Stomach smooth muscle (tissue), 2 donors: ENCODE measurements at regions not wholly inside any gene's neighbourhood (a gene's known extent, or its start where the extent isn't known, plus 50 kb on each side); places are given as distances from the start of the nearest gene placed in this dataset.

ENCODE experiments used
- H3K27ac ChIP-seq: one replicate; pipeline ENCODE4 v1.7.0; 2013; ENCODE audit warnings: mild to moderate bottlenecking, low read length, inconsistent platforms
- H3K27me3 ChIP-seq, 2 donors: one replicate each; pipeline ENCODE4 v1.7.0; 2013; ENCODE audit warnings: low read length in 2 of 2; ENCODE audit not compliant: insufficient read depth in 2 of 2, control insufficient read depth in 1 of 2
- H3K36me3 ChIP-seq, 2 donors: one replicate each; pipeline ENCODE4 v1.7.0; 2013; ENCODE audit warnings: low read length in 2 of 2; ENCODE audit not compliant: control insufficient read depth in 2 of 2, insufficient read depth in 2 of 2
- H3K4me1 ChIP-seq: one replicate; pipeline ENCODE4 v1.7.0; 2013; ENCODE audit warnings: low read length; ENCODE audit not compliant: control insufficient read depth, insufficient read depth
- H3K4me3 ChIP-seq, 2 donors: one replicate each; pipeline ENCODE4 v1.7.0; 2013; ENCODE audit warnings: low read length in 2 of 2
- H3K9ac ChIP-seq, 2 donors: one replicate each; pipeline ENCODE4 v1.7.0; 2013; ENCODE audit warnings: low read length in 2 of 2, mild to moderate bottlenecking in 1 of 2
- H3K9me3 ChIP-seq, 2 donors: one replicate each; pipeline ENCODE4 v1.7.0; 2013; ENCODE audit warnings: low read length in 2 of 2; ENCODE audit not compliant: control insufficient read depth in 2 of 2
- donor health status: healthy.
- donor health status: Pancreatic carcinoma.

DNA sequence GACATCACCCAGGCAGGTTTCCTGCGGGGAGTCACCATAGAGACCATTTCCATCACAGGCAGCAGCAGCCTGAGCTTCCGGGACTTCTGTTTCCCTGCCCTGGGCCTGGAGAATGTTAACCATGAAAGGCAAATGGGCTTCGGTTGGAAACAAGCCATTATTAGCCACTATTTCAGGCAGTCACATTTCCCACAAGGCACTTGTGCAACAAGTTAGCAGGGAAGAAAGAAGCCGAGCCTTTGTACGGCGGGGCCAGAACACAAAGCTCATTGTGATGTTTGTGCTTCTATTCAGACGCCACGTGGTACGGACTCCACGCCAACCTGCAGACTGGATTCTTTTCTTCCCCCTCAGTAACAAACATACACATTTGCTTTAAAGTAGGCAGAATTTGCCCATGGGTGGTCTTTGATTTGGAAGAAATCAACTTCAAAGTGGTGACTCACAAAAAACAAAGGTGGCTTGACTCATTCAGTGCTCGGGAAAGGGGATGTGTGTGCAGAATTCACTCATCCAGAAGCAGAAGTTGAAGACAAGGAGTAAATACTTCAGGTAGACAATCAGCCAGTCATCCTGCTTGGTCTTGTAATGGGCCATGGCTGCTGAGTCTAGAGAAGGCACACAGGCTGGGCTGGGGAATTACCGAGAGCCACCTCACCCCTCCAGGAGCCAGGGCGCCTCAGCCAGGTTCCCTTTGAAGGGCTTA, 154.2 kb upstream of the PRMT8 start:
- H3K27ac ChIP-seq: peak overlapping the region; percentile 84
- no peak overlapping the region for H3K9ac ChIP-seq
- H3K4me3 ChIP-seq: peak overlapping the region in 1 of 2 donors; percentile 8
- H3K27me3 ChIP-seq: peaks cover 0 to 2% of the 10 kb centered on the region in 2 donors
- H3K9me3 ChIP-seq: no peaks in the 10 kb centered on the region
- no peaks in the 10 kb centered on the region for H3K36me3 ChIP-seq
- peaks cover 25% of the 10 kb centered on the region for H3K4me1 ChIP-seq

DNA sequence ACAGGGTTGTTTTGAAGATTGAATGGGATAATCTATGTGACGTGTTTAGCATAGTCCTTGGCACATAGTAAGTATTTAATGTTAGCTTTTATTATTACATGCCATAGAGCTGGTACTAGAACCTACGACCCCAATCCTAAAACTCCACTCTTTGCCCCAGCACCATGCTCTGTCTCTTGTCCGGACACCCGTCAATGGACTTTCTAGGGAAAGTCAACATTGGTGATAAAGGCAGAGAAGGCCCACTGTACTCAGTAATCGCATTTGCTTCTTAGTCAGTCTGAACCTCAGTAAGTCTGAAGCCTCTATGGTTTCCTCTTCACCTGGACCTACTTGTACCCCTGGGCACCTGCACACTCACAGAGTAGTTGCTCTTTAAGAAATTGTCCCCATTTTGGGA, 153.1 kb upstream of the PRMT8 start:
- Histone ChIP-seq H3K27me3 (peaks cover 0 to 7% of the 10 kb centered on the region in 2 donors), H3K4me3 (no peak overlapping the region), H3K9ac (no peak overlapping the region), H3K36me3 (no peaks in the 10 kb centered on the region), H3K9me3 (no peaks in the 10 kb centered on the region), H3K27ac (no peak overlapping the region), H3K4me1 (peaks cover 32% of the 10 kb centered on the region)

DNA sequence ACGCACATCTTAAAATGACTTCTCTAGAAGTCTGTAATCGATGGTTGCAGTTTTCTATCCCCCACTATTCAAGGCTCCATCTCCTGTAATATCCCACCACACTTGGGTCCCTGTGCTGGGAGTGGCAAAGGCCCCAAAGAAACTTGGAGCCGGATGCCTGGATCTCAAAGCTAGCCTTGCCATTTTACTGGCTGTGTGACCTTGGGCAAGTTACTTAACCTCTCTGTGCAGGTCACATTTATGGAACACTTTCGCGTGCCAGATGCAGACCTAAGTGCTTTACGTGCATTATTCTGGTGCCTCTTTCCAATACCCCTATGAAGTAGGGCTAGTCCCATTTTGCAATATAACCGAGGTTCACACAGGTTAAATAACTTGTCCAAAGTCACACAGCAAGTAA, 151.8 kb upstream of the PRMT8 start:
- no peak overlapping the region for H3K9ac ChIP-seq
- no peaks in the 10 kb centered on the region for H3K36me3 ChIP-seq
- no peak overlapping the region for H3K27ac ChIP-seq
- peaks cover 0 to 7% of the 10 kb centered on the region in 2 donors for H3K27me3 ChIP-seq
- H3K4me1 ChIP-seq: peaks cover 29% of the 10 kb centered on the region
- H3K9me3 ChIP-seq: no peaks in the 10 kb centered on the region
- no peak overlapping the region for H3K4me3 ChIP-seq

DNA sequence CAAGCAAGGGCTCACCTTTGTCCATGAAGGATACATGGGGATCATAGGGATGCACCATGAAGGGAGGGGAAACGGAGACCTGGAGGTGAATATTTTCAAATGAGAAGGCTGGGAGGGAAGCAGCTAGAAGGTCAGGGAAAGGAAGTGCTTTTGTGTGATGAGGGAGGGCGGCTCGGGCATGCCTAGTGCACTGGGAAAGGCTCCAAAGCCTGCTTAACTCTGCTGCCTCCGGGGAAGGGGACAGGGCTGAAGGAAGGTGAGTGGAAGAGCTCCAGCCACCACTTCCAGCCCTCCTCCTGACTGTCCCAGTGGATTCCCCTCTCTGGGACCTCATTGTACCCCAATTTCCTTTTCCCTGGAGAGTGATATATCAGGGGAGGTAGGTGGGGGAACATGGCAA, 149.4 kb upstream of the PRMT8 start:
- no peak overlapping the region for H3K9ac ChIP-seq
- peaks cover 22% of the 10 kb centered on the region for H3K4me1 ChIP-seq
- no peak overlapping the region for H3K27ac ChIP-seq
- no peak overlapping the region for H3K4me3 ChIP-seq
- no peaks in the 10 kb centered on the region for H3K9me3 ChIP-seq
- H3K27me3 ChIP-seq: peaks cover 0 to 7% of the 10 kb centered on the region in 2 donors
- H3K36me3 ChIP-seq: no peaks in the 10 kb centered on the region

DNA sequence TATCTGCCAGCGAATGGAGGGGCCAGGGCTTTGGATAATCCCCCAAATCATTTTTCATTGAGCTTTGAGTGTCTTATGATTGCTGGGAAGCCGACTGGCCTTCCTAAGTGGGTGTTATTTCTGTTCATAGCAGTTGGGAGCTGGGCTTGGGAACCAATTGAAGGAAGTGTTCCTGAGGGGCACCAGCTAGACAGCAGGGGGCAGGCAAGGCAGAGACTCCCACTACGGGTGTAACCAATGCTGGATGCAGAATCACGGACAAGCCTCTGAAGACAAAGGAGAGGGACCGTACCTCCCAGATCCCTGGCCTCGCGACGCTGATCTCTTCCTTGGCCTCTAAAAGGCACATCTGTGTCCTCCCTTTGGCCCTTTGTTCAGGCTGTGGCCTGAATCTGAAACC, 149.0 kb upstream of the PRMT8 start:
- Histone ChIP-seq H3K9ac (no peak overlapping the region), H3K27me3 (peaks cover 0 to 7% of the 10 kb centered on the region in 2 donors), H3K9me3 (no peaks in the 10 kb centered on the region), H3K4me3 (no peak overlapping the region), H3K4me1 (peaks cover 17% of the 10 kb centered on the region), H3K36me3 (no peaks in the 10 kb centered on the region), H3K27ac (no peak overlapping the region)

DNA sequence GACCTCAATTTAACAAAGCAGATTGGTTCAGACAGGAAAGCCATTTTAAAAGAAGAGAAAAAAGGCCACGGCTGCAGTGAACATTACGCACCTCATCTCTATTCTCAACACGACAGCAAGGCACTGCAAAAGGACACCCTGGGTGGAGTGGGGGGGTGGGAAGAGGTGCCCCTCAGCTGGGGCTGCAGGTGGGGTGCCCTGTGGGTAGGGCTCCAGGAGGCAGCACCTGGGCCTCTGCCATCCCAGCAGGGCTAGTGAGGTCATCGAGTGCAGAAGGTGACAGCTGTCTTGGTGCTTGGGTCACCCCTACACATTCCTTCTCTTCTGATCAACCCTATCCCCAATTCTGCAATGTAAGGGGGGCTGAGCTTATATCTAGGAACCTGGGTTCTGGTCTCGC, 142.9 kb upstream of the PRMT8 start:
- Histone ChIP-seq H3K9me3 (peaks cover 0 to 3% of the 10 kb centered on the region in 2 donors), H3K27ac (no peak overlapping the region), H3K9ac (no peak overlapping the region), H3K36me3 (no peaks in the 10 kb centered on the region), H3K27me3 (no peaks in the 10 kb centered on the region), H3K4me3 (no peak overlapping the region), H3K4me1 (peaks cover 10% of the 10 kb centered on the region)

DNA sequence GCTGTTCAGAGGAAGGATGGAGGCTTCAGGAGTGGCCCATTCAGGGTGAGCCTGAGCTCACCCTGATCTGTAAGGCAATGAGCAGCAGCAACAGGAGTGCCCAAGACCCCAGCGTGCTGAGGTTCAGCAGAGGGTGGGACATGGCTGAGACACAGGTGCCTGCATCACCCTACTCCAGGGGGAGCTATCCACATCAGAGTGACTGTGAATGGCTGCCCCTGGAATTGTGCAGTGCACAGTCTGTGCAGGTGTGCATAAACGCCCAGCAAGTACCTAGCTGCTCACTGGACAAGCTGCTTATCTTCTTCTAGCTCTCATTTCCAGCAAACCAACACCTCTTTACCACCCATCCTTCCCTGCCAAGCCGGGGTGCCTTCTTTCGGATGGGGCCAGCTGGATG, 140.6 kb upstream of the PRMT8 start:
- Histone ChIP-seq H3K4me3 (no peak overlapping the region), H3K4me1 (peaks cover 8% of the 10 kb centered on the region), H3K27ac (no peak overlapping the region), H3K27me3 (peaks cover 0 to 5% of the 10 kb centered on the region in 2 donors), H3K36me3 (no peaks in the 10 kb centered on the region), H3K9me3 (peaks cover 0 to 3% of the 10 kb centered on the region in 2 donors), H3K9ac (no peak overlapping the region)

DNA sequence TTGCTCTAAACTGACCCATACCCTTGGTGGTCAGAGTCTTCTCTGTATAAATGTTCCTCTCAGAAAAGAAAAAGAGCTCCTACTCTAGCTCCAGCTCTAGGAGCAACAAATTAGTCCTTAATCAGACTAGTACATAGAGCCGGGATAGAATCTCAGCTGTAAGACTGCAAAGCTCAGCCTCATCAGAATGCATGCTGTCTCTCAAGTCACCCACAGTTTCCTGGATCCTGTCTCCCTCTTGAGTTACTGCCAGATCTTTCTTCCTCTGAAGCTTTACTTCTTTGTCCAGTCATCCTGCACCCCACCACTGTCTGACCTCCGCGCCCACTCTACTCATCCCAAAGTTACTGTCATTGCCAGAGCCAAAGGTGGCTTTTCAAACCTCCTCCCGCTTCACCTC, 139.3 kb upstream of the PRMT8 start:
- Histone ChIP-seq H3K9me3 (peaks cover 0 to 3% of the 10 kb centered on the region in 2 donors), H3K36me3 (no peaks in the 10 kb centered on the region), H3K27me3 (peaks cover 0 to 5% of the 10 kb centered on the region in 2 donors), H3K9ac (no peak overlapping the region), H3K4me1 (peaks cover 8% of the 10 kb centered on the region), H3K27ac (no peak overlapping the region), H3K4me3 (no peak overlapping the region)

DNA sequence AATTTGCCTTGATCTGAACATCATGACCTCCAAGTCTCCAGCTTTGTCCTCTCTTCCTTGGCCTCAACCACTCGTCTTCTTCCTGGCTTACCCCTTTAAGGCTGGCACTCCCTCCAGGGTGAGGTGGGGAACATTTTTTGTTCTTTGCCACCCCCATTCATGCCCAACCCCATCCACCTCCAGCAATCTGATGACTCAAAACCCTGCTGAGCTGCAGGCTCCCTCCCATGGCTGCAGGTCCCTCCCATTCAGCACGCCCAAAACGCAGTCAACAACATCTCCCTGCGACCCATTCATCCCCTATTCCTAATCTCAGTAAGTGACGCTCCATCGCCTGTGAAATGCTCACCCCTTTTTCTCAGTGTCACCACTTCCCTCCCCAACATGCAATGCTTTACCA, 138.8 kb upstream of the PRMT8 start:
- Histone ChIP-seq H3K9ac (no peak overlapping the region), H3K27me3 (peaks cover 0 to 5% of the 10 kb centered on the region in 2 donors), H3K9me3 (peaks cover 0 to 3% of the 10 kb centered on the region in 2 donors), H3K4me3 (no peak overlapping the region), H3K27ac (no peak overlapping the region), H3K4me1 (peaks cover 8% of the 10 kb centered on the region), H3K36me3 (no peaks in the 10 kb centered on the region)

DNA sequence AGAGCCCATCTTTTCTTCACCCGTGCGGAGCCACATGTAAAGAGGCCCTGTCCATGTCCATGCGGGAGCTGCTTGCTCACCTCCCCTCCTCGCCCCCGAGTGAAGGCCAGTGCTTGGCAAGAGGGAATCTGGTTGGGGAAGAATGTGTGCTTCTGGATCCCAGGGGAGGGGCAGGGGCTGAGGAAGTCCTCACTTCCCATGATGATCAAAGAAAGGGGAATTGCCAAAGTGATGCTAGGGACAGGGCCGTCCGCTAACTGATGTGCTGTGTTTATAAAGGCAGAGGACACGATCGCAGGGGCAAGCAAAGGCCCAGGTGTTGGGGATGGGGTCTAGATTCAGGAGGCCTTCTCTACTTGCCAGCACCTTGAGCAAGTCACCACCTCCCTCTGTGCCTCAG, 137.4 kb upstream of the PRMT8 start:
- H3K36me3 ChIP-seq: no peaks in the 10 kb centered on the region
- peaks cover 8% of the 10 kb centered on the region for H3K4me1 ChIP-seq
- H3K27ac ChIP-seq: no peak overlapping the region
- H3K9ac ChIP-seq: no peak overlapping the region
- H3K27me3 ChIP-seq: peaks cover 0 to 5% of the 10 kb centered on the region in 2 donors
- peaks cover 0 to 3% of the 10 kb centered on the region in 2 donors for H3K9me3 ChIP-seq
- H3K4me3 ChIP-seq: no peak overlapping the region

DNA sequence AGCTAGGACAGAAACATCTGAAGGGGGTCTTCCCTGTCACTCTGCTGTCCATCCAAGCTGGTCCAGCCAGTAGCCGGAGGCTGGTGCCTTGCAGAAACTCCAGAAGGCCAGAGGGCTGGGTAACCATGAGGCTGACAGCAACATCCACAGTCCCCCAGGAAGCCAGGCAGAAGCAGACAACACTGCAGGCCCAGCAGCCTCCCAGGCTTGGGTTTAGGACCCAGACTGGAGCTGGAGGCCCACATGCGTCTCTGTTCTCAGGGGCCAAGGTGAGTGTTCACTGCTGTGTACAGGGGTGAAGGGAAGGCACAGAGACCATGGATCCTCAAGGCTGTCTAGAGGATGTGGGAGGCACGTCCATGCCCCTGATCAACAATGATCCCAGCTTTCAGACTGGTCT, 136.4 kb upstream of the PRMT8 start:
- Histone ChIP-seq H3K36me3 (no peaks in the 10 kb centered on the region), H3K4me3 (no peak overlapping the region), H3K9ac (no peak overlapping the region), H3K27me3 (peaks cover 0 to 5% of the 10 kb centered on the region in 2 donors), H3K27ac (no peak overlapping the region), H3K9me3 (peaks cover 0 to 3% of the 10 kb centered on the region in 2 donors), H3K4me1 (peaks cover 6% of the 10 kb centered on the region)
